ENCODE measurements at regions not wholly inside any gene's neighbourhood (a gene's known extent, or its start where the extent isn't known, plus 50 kb on each side); places are given as distances from the start of the nearest gene placed in this dataset.

GRCh38 chr2:173661586-173661985, 303.6 kb downstream of the SP3 start:
- intact Hi-C loops (cut with micrococcal nuclease; ENCODE audit: unreplicated experiment) = loop anchor here (10.0 kb wide), 1 partner anchor 257 kb away; no protein-coding TSS in a partner anchor
- Histone ChIP-seq H3K4me3 (replicated peaks in 1 of 3; ENCODE audit: insufficient read depth in 1 of 3, low read depth in 2 of 3, low read length in 3 of 3) (no peak overlapping the region), H3K9ac (ENCODE audit: insufficient read depth, low read depth, low read length) (no peak overlapping the region), H3K9me3 (ENCODE audit: low read length) (no peaks in the 10 kb centered on the region), H3K4me2 (ENCODE audit: low read depth, low read length) (no peak overlapping the region), H3K4me1 (ENCODE audit: insufficient read depth, low read length) (no peaks in the 10 kb centered on the region), H3K36me3 (replicated peaks in 1 of 2; ENCODE audit: control insufficient read depth in 1 of 2, insufficient read depth in 2 of 2, low read length in 2 of 2) (no peaks in the 10 kb centered on the region), H3K27ac (ENCODE audit: extremely low read length, insufficient read depth, low read length) (no peak overlapping the region), H3K79me2 (ENCODE audit: insufficient read depth, low read length) (no peaks in the 10 kb centered on the region), H2AFZ (ENCODE audit: low read length) (no peak overlapping the region), H3K27me3 (ENCODE audit: control insufficient read depth in 1 of 2, insufficient read depth in 2 of 2, low read length in 2 of 2) (peaks cover 3 to 21% of the 10 kb centered on the region in 2 experiments; a peak in 3 of 5 replicates), H4K20me1 (ENCODE audit: insufficient read depth, low read length) (no peaks in the 10 kb centered on the region)
- in situ Hi-C loops (cut with HindIII; ENCODE audit: extremely low pct_ligation_motif_present, low pct_unique_long_range_greater_than_20kb) = no loop called here
- ATAC-seq (no peak), FAIRE-seq (no peak), DNase-seq (ENCODE audit: low spot score) (no peak)
- CTCF ChIA-PET (ENCODE audit: low intra/inter-chr PET ratio, low total read pairs) = no interaction called here
- BruUV-seq (replicated peaks) = no TSS peak
- TF ChIP-seq NFATC3 (CRISPR knock-in tag; IDR thresholded peaks at IDR 0.05) (no peak), ZNF737 (CRISPR knock-in tag; IDR thresholded peaks at IDR 0.05; ENCODE audit: borderline replicate concordance) (no peak), NRL (CRISPR knock-in tag; IDR thresholded peaks at IDR 0.05; ENCODE audit: borderline replicate concordance) (no peak), POLR2G (IDR thresholded peaks at IDR 0.05; ENCODE audit: low read depth, low read length) (no peak), RFX5 (IDR thresholded peaks at IDR 0.05; ENCODE audit: low read depth, low read length) (no peak), CTCF (CRISPR knock-in tag; IDR thresholded peaks at IDR 0.05) (no peak), ZNF512B (CRISPR knock-in tag; IDR thresholded peaks at IDR 0.05; ENCODE audit: borderline replicate concordance) (no peak)
- TF ChIP-seq, protein P1, sequence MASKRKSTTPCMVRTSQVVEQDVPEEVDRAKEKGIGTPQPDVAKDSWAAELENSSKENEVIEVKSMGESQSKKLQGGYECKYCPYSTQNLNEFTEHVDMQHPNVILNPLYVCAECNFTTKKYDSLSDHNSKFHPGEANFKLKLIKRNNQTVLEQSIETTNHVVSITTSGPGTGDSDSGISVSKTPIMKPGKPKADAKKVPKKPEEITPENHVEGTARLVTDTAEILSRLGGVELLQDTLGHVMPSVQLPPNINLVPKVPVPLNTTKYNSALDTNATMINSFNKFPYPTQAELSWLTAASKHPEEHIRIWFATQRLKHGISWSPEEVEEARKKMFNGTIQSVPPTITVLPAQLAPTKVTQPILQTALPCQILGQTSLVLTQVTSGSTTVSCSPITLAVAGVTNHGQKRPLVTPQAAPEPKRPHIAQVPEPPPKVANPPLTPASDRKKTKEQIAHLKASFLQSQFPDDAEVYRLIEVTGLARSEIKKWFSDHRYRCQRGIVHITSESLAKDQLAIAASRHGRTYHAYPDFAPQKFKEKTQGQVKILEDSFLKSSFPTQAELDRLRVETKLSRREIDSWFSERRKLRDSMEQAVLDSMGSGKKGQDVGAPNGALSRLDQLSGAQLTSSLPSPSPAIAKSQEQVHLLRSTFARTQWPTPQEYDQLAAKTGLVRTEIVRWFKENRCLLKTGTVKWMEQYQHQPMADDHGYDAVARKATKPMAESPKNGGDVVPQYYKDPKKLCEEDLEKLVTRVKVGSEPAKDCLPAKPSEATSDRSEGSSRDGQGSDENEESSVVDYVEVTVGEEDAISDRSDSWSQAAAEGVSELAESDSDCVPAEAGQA (IDR thresholded peaks at IDR 0.05; ENCODE audit: low read depth) = no peak
- TF ChIP-seq, protein P1 (CRISPR knock-in tag; IDR thresholded peaks at IDR 0.05; ENCODE audit: borderline replicate concordance) = no peak
- WGBS (ENCODE audit: low lambda C conversion rate) = 6% methylated on average over 2 of the region's 2 CpGs
- POLR2A ChIA-PET = no interaction called here

Data from HepG2 (cell line).